ENCODE measurements at regions not wholly inside any gene's neighbourhood (a gene's known extent, or its start where the extent isn't known, plus 50 kb on each side); places are given as distances from the start of the nearest gene placed in this dataset.

DNA sequence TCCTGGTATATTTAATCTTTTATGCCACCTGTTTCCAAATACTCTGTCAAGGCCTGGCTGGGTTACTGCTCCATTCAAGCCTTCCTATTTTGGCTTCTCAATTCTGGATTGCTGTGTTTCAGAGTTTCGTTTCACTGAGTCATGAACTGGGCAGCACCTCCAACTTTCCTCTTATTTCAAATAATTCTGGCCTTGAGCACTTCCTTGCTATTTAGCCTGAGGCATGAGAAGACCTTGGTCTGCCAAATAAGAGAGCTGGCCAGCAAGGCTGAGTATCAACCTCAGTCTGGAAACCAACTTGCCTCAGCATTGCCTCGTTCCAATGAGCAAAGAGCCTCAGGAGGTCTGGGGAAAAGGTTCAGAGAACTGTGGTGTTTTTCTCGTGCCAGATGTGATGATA, 66.6 kb downstream of the TNFAIP3 start:
- Mint-ChIP-seq H3K27me3 (no peaks in the 10 kb centered on the region), H3K9me3 (peaks cover 0 to 15% (median 2%) of the 10 kb centered on the region in 3 donors), H3K27ac (no peak overlapping the region), H3K36me3 (peaks cover 3% of the 10 kb centered on the region), H3K4me1 (peaks cover 2 to 4% (median 3%) of the 10 kb centered on the region in 3 donors), H3K4me3 (no peak overlapping the region)
- no peaks in the 10 kb centered on the region for H3K9me3 ChIP-seq
- H3K27ac ChIP-seq (ENCODE audit: low read length), result no peak overlapping the region
- H3K4me3 ChIP-seq (ENCODE audit: control insufficient read depth in 1 of 2, extremely low read depth in 1 of 2, low read length in 1 of 2), result no peak overlapping the region
- 79% methylated on average over 2 of the region's 3 CpGs for WGBS (ENCODE audit: insufficient coverage)
- CTCF ChIA-PET, result interaction anchor here (0.5 to 1.1 kb wide), 3 partner anchors 13 to 222 kb away, joined by 3 to 5 read pairs (median 3); no protein-coding TSS in a partner anchor
- H3K4me1 ChIP-seq (ENCODE audit: control insufficient read depth in 1 of 2, extremely low read depth in 1 of 2, insufficient read depth in 2 of 2, low read length in 2 of 2), result peaks cover under 1 to 2% of the 10 kb centered on the region in 2 experiments
- POLR2A ChIA-PET, result no interaction called here
- no peak for DNase-seq
- no peak for ATAC-seq (replicated peaks in 1 of 4)
- no peaks in the 10 kb centered on the region for H3K27me3 ChIP-seq (replicated peaks in 1 of 2; ENCODE audit: control insufficient read depth in 2 of 2, extremely low read depth in 1 of 2, insufficient read depth in 2 of 2, low read length in 1 of 2)
- H3K36me3 ChIP-seq (ENCODE audit: control insufficient read depth in 2 of 2, extremely low read depth in 1 of 2, insufficient read depth in 1 of 2, low read length in 1 of 2), result no peaks in the 10 kb centered on the region

DNA sequence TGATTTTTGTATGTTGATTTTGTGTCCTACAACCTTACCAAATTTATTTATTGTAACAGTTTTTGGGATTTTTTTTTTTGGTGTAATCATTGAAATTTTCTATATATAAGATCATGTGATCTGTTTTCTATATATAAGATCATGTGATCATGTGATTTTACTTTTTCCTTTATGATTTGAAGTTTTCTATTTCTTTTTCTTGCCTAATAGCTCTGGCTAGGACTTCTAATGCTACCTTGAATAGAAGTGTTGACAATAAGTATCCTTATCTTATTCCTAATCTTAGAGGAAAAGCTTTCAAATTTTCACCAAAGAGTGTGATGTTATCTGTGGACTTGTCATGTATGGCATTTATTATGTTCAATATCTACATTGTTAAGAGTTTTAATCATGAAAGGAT, 69.7 kb downstream of the TNFAIP3 start:
- no peaks in the 10 kb centered on the region for H3K27me3 Mint-ChIP-seq
- POLR2A ChIA-PET, result no interaction called here
- no peak overlapping the region for H3K27ac ChIP-seq (ENCODE audit: low read length)
- CTCF ChIA-PET, result no interaction called here
- H3K4me1 Mint-ChIP-seq, result peaks cover 7 to 11% (median 9%) of the 10 kb centered on the region in 3 donors
- no peaks in the 10 kb centered on the region for H3K27me3 ChIP-seq (replicated peaks in 1 of 2; ENCODE audit: control insufficient read depth in 2 of 2, extremely low read depth in 1 of 2, insufficient read depth in 2 of 2, low read length in 1 of 2)
- H3K9me3 ChIP-seq, result no peaks in the 10 kb centered on the region
- H3K4me3 ChIP-seq (ENCODE audit: control insufficient read depth in 1 of 2, extremely low read depth in 1 of 2, low read length in 1 of 2), result no peak overlapping the region
- no peaks in the 10 kb centered on the region for H3K36me3 ChIP-seq (ENCODE audit: control insufficient read depth in 2 of 2, extremely low read depth in 1 of 2, insufficient read depth in 1 of 2, low read length in 1 of 2)
- no peak for DNase-seq
- peaks cover 3% of the 10 kb centered on the region for H3K36me3 Mint-ChIP-seq
- peaks cover 0 to 19% (median 5%) of the 10 kb centered on the region in 3 donors for H3K9me3 Mint-ChIP-seq
- H3K4me3 Mint-ChIP-seq, result no peak overlapping the region
- H3K4me1 ChIP-seq (ENCODE audit: control insufficient read depth in 1 of 2, extremely low read depth in 1 of 2, insufficient read depth in 2 of 2, low read length in 2 of 2), result peaks cover 3% of the 10 kb centered on the region in 2 experiments
- no peak for ATAC-seq (replicated peaks in 1 of 4)
- no peak overlapping the region for H3K27ac Mint-ChIP-seq

DNA sequence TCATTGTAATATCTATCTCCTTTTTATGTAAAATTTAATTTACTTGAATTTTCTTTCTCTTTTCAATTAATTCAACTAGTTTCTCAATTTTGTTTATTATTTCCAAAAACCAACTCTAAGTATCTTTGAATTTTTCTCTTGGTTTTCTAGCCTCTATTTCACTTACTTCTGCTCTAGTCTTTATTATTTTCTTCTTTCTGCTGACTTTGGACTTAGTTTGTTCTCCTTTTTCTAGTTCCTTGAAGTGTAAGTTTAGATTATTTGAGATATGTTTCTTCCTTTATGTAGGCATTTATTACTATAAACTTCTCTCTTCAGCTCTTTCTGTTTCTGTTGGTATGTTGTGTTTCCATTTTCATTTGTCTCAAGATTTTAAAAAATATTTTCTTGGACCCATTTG, 70.8 kb downstream of the TNFAIP3 start:
- no peak overlapping the region for H3K27ac ChIP-seq (ENCODE audit: low read length)
- ChIA-PET CTCF (interaction anchor here in 1 of 2 donors (0.5 to 1.0 kb wide), 2 partner anchors 23 to 138 kb away, joined by 3 read pairs; no protein-coding TSS in a partner anchor), POLR2A (no interaction called here)
- H3K4me3 ChIP-seq (ENCODE audit: control insufficient read depth in 1 of 2, extremely low read depth in 1 of 2, low read length in 1 of 2), result no peak overlapping the region
- no peaks in the 10 kb centered on the region for H3K9me3 ChIP-seq
- no peak overlapping the region for H3K4me3 Mint-ChIP-seq
- no peak overlapping the region for H3K27ac Mint-ChIP-seq
- H3K4me1 Mint-ChIP-seq, result peaks cover 7 to 11% (median 9%) of the 10 kb centered on the region in 3 donors
- peaks cover 3% of the 10 kb centered on the region in 2 experiments for H3K4me1 ChIP-seq (ENCODE audit: control insufficient read depth in 1 of 2, extremely low read depth in 1 of 2, insufficient read depth in 2 of 2, low read length in 2 of 2)
- no peaks in the 10 kb centered on the region for H3K36me3 ChIP-seq (ENCODE audit: control insufficient read depth in 2 of 2, extremely low read depth in 1 of 2, insufficient read depth in 1 of 2, low read length in 1 of 2)
- H3K36me3 Mint-ChIP-seq, result peaks cover 3% of the 10 kb centered on the region
- ATAC-seq (replicated peaks in 1 of 4), result no peak
- no peak for DNase-seq
- H3K9me3 Mint-ChIP-seq, result peaks cover 0 to 19% (median 5%) of the 10 kb centered on the region in 3 donors
- no peaks in the 10 kb centered on the region for H3K27me3 Mint-ChIP-seq
- no peaks in the 10 kb centered on the region for H3K27me3 ChIP-seq (replicated peaks in 1 of 2; ENCODE audit: control insufficient read depth in 2 of 2, extremely low read depth in 1 of 2, insufficient read depth in 2 of 2, low read length in 1 of 2)

DNA sequence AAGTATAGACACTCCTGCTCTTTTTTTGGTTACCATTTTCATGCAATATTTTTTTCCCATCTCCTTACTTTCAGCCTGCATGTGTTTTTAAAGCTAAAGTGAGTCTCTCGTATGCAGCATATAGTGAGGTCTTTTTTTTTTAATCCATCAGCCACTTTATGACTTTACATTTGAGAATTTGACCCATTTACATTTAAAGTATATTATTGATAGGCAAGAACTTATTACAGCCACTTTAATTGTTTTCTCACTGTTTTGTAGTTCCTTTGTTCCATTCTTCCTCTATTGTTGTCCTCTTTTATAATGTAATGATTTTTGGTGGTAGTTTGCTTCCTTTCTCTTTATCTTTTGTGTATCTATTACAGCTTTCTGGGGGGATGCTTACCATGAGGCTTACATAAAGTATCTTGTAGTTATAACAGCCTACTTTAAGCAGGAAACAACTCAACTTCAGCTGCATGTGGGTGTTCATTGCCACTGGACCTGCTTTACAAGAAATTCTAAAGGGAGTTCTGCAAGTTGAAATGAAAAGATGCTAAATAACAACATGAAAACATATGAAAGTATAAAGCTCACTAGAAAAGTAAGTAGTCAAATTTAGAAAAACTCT, 71.8 kb downstream of the TNFAIP3 start:
- Mint-ChIP-seq H3K36me3 (peaks cover 3% of the 10 kb centered on the region), H3K4me1 (peaks cover 7 to 11% (median 9%) of the 10 kb centered on the region in 3 donors), H3K27ac (no peak overlapping the region), H3K9me3 (peaks cover 0 to 19% (median 5%) of the 10 kb centered on the region in 3 donors), H3K27me3 (no peaks in the 10 kb centered on the region), H3K4me3 (no peak overlapping the region)
- WGBS (ENCODE audit: insufficient coverage), result no CpG with 5 or more reads among the region's 1 CpG
- no peak overlapping the region for H3K27ac ChIP-seq (ENCODE audit: low read length)
- no peaks in the 10 kb centered on the region for H3K9me3 ChIP-seq
- ATAC-seq (replicated peaks in 1 of 4) (no peak), DNase-seq (no peak)
- POLR2A ChIA-PET, result interaction anchor here (0.6 to 1.4 kb wide), 4 partner anchors 57 to 240 kb away, joined by 3 to 6 read pairs (median 3); no protein-coding TSS in a partner anchor
- CTCF ChIA-PET, result interaction anchor here (0.6 to 2.3 kb wide), 17 partner anchors 9 to 1534 kb away, joined by 3 to 8 read pairs (median 3); no protein-coding TSS in a partner anchor
- no peak overlapping the region for H3K4me3 ChIP-seq (ENCODE audit: control insufficient read depth in 1 of 2, extremely low read depth in 1 of 2, low read length in 1 of 2)
- no peaks in the 10 kb centered on the region for H3K27me3 ChIP-seq (replicated peaks in 1 of 2; ENCODE audit: control insufficient read depth in 2 of 2, extremely low read depth in 1 of 2, insufficient read depth in 2 of 2, low read length in 1 of 2)
- no peaks in the 10 kb centered on the region for H3K36me3 ChIP-seq (ENCODE audit: control insufficient read depth in 2 of 2, extremely low read depth in 1 of 2, insufficient read depth in 1 of 2, low read length in 1 of 2)
- peaks cover 3% of the 10 kb centered on the region in 2 experiments for H3K4me1 ChIP-seq (ENCODE audit: control insufficient read depth in 1 of 2, extremely low read depth in 1 of 2, insufficient read depth in 2 of 2, low read length in 2 of 2)

DNA sequence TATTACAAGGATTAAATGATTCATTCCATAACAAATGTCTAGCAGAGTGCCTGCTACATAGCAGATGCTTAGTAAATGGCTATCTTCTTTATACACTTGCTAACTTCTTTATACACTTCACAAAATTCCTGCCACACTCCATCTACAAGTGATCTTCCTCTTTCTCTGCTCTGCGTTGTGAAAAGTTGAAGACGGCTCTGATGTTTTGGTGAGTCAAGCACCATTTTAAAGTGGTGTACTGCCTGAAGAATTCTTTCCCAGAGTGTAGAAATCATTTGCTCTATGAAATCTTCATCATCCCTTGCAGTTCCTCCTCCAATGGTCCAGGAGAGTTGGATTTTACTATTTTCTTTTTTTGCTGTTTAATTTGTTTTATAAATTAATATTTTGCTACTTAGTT, 74.9 kb downstream of the TNFAIP3 start:
- H3K4me1 ChIP-seq (ENCODE audit: control insufficient read depth in 1 of 2, extremely low read depth in 1 of 2, insufficient read depth in 2 of 2, low read length in 2 of 2), result peaks cover 3 to 6% of the 10 kb centered on the region in 2 experiments
- H3K27me3 ChIP-seq (replicated peaks in 1 of 2; ENCODE audit: control insufficient read depth in 2 of 2, extremely low read depth in 1 of 2, insufficient read depth in 2 of 2, low read length in 1 of 2), result no peaks in the 10 kb centered on the region
- no peak overlapping the region for H3K27ac ChIP-seq (ENCODE audit: low read length)
- Mint-ChIP-seq H3K9me3 (peaks cover 0 to 16% (median 5%) of the 10 kb centered on the region in 3 donors), H3K27me3 (no peaks in the 10 kb centered on the region), H3K36me3 (peaks cover 3% of the 10 kb centered on the region), H3K27ac (no peak overlapping the region), H3K4me3 (no peak overlapping the region), H3K4me1 (peaks cover 12 to 18% (median 17%) of the 10 kb centered on the region in 3 donors)
- no peaks in the 10 kb centered on the region for H3K9me3 ChIP-seq
- no peak for ATAC-seq (replicated peaks in 1 of 4)
- ChIA-PET CTCF (interaction anchor here in 1 of 2 donors (1.6 kb wide), 1 partner anchor 15 kb away, joined by 6 read pairs; no protein-coding TSS in a partner anchor), POLR2A (no interaction called here)
- no peaks in the 10 kb centered on the region for H3K36me3 ChIP-seq (ENCODE audit: control insufficient read depth in 2 of 2, extremely low read depth in 1 of 2, insufficient read depth in 1 of 2, low read length in 1 of 2)
- DNase-seq, result no peak
- H3K4me3 ChIP-seq (ENCODE audit: control insufficient read depth in 1 of 2, extremely low read depth in 1 of 2, low read length in 1 of 2), result no peak overlapping the region
- no CpG with 5 or more reads among the region's 2 CpGs for WGBS (ENCODE audit: insufficient coverage)

DNA sequence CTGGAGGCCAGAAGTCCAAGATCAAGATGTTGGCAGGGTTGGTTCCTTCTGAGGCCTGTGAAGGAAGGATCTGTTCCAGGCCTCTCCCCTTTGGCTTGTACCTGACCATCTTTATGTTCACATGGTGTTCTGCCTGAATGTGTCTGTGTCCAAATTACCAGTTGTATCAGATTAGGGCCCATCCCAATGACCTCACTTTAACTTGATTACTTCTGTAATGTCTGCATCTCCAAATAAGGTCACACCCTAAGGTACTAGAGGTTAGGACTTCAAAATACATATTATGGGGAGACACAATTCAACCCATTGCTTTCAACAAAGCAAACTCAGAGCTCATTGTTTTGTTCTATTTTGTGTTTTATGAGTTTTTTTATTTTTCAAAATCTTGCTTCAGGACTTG, 75.7 kb downstream of the TNFAIP3 start:
- CTCF ChIA-PET, result interaction anchor here (0.6 to 1.6 kb wide), 3 partner anchors 15 to 33 kb away, joined by 3 to 6 read pairs (median 3); no protein-coding TSS in a partner anchor
- POLR2A ChIA-PET, result no interaction called here
- H3K27ac ChIP-seq (ENCODE audit: low read length), result no peak overlapping the region
- Mint-ChIP-seq H3K9me3 (peaks cover 0 to 14% (median 5%) of the 10 kb centered on the region in 3 donors), H3K36me3 (peaks cover 3% of the 10 kb centered on the region), H3K27me3 (no peaks in the 10 kb centered on the region), H3K27ac (no peak overlapping the region), H3K4me1 (peaks cover 12 to 18% (median 17%) of the 10 kb centered on the region in 3 donors), H3K4me3 (no peak overlapping the region)
- no peak for DNase-seq
- no peak overlapping the region for H3K4me3 ChIP-seq (ENCODE audit: control insufficient read depth in 1 of 2, extremely low read depth in 1 of 2, low read length in 1 of 2)
- no peaks in the 10 kb centered on the region for H3K27me3 ChIP-seq (replicated peaks in 1 of 2; ENCODE audit: control insufficient read depth in 2 of 2, extremely low read depth in 1 of 2, insufficient read depth in 2 of 2, low read length in 1 of 2)
- no peak for ATAC-seq (replicated peaks in 1 of 4)
- no peaks in the 10 kb centered on the region for H3K9me3 ChIP-seq
- H3K36me3 ChIP-seq (ENCODE audit: control insufficient read depth in 2 of 2, extremely low read depth in 1 of 2, insufficient read depth in 1 of 2, low read length in 1 of 2), result no peaks in the 10 kb centered on the region
- H3K4me1 ChIP-seq (ENCODE audit: control insufficient read depth in 1 of 2, extremely low read depth in 1 of 2, insufficient read depth in 2 of 2, low read length in 2 of 2), result peaks cover 3 to 6% of the 10 kb centered on the region in 2 experiments
